ENCODE measurements at regions not wholly inside any gene's neighbourhood (a gene's known extent, or its start where the extent isn't known, plus 50 kb on each side); places are given as distances from the start of the nearest gene placed in this dataset.
"Not testable (repeated sequence)": the region's sequence is repeated elsewhere in the genome, so short reads cannot be mapped to it uniquely, and the experiment has no call there.

- DNase-seq, result not testable (repeated sequence)
Observed at GRCh38 chr12:131344715-131345520, 366.0 kb upstream of the SFSWAP start.

GRCh38 chr12:131345521-131346436 is 365.1 kb upstream of the SFSWAP start:
- no peak for DNase-seq

GRCh38 chr12:131346555-131347344 is 364.1 kb upstream of the SFSWAP start:
- no peak for DNase-seq

GRCh38 chr12:131347345-131347714 is 363.6 kb upstream of the SFSWAP start:
- DNase-seq, result no peak

- no peak for DNase-seq
Observed at GRCh38 chr12:131347732-131348131, 363.2 kb upstream of the SFSWAP start.

GRCh38 chr12:131348231-131348630 is 362.7 kb upstream of the SFSWAP start:
- no peak for DNase-seq

GRCh38 chr12:131348646-131349045 is 362.2 kb upstream of the SFSWAP start:
- DNase-seq, result peak; percentile 16

- DNase-seq, result no peak
Observed at GRCh38 chr12:131349397-131350127, 361.3 kb upstream of the SFSWAP start.

GRCh38 chr12:131350943-131351318 is 360.0 kb upstream of the SFSWAP start:
- DNase-seq, result no peak

GRCh38 chr12:131351319-131352028 is 359.4 kb upstream of the SFSWAP start:
- DNase-seq, result no peak

- no peak for DNase-seq
Observed at GRCh38 chr12:131352296-131352900, 358.5 kb upstream of the SFSWAP start.

GRCh38 chr12:131353376-131353775 is 357.5 kb upstream of the SFSWAP start:
- no peak for DNase-seq

- no peak for DNase-seq
Observed at GRCh38 chr12:131353826-131354225, 357.1 kb upstream of the SFSWAP start.

GRCh38 chr12:131355361-131356245 is 355.3 kb upstream of the SFSWAP start:
- no peak for DNase-seq

- DNase-seq, result no peak
Observed at GRCh38 chr12:131356485-131357184, 354.3 kb upstream of the SFSWAP start.

GRCh38 chr12:131357185-131357747 is 353.6 kb upstream of the SFSWAP start:
- DNase-seq, result no peak

- DNase-seq, result no peak
Observed at GRCh38 chr12:131357920-131358319, 353.0 kb upstream of the SFSWAP start.

- DNase-seq, result no peak
Observed at GRCh38 chr12:131362291-131363211, 348.3 kb upstream of the SFSWAP start.

All from hindlimb muscle (tissue), 1 donor.